C1 segment of cervical spinal cord (tissue), 14 donors: ENCODE measurements at regions not wholly inside any gene's neighbourhood (a gene's known extent, or its start where the extent isn't known, plus 50 kb on each side); places are given as distances from the start of the nearest gene placed in this dataset.
A peak's percentile ranks its signal among the peaks of the same experiment; 100 is the strongest.
"Not testable (repeated sequence)": the region's sequence is repeated elsewhere in the genome, so short reads cannot be mapped to it uniquely, and the experiment has no call there.

Experiments used
- DNase-seq, 14 donors: peaks; one replicate each; lab custom pipeline; 2025; lab: John Stamatoyannopoulos, UW

DNA sequence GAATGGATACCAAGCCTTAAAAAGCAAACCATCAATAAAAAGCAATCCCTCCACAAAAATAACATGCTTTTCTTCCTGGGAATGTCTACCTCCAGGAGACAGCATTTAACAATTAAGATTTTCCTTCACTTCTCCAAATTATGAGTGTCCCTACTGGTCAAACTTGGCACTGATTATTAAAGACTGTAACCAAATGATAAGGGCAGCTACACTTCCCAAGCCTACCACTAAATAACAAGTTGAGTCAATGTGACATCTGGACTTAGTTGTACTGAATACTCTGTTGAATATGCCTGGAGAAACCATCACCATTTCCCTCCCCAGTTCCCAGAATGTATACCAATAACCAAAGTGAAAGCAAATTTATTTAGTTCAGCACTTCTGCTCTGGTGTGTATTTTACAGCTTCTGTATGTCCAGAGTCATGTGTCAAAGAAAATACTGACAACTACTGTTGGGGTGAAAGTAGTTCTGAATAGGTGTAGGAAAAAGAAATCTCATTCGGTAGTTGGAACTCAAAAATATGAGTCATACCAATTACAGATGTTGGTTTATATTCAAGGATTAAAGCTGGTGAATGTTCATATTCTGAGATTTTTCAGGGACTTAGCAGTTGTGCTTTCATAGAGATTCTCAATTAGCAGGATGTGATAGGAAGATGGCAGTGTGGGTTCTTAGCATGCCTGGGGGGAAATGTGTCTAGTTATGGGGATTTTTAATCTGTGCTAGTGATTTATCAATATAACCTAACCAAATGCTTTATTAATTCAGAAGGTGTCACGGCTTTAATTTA is 1291.6 kb upstream of the GYPC start:
- no peak for DNase-seq

DNA sequence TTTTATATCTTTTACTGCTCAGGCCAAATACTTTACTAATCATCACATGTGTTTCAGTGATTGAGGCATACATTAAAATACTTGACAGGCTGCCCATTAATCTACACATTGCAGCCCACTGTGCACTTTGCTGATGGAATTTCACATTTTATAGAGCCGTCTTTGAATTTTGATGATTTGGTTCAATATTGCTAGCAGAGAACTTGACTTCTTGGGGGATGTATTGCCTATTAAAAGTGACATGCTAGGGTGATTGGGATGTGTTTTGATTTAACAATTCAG is 1291.0 kb upstream of the GYPC start:
- no peak for DNase-seq

DNA sequence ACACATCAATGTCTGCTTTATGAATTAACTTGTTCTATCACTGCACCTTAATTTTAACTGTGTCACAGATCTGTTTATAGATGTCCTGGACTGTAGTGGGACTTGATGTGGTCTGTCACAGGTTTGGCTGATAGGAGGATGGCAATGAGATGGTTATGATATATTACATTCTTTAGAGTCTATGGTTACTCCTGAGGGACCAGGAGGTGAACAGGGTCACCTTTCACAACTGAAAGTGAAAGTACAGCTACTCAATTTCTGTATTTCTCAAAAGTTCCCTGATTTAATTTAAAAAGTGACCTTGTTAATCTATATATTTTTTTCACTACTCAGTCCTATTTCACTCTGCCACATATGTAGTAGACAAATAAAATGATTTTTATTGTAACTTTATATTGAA is 1284.1 kb upstream of the GYPC start:
- no peak for DNase-seq

DNA sequence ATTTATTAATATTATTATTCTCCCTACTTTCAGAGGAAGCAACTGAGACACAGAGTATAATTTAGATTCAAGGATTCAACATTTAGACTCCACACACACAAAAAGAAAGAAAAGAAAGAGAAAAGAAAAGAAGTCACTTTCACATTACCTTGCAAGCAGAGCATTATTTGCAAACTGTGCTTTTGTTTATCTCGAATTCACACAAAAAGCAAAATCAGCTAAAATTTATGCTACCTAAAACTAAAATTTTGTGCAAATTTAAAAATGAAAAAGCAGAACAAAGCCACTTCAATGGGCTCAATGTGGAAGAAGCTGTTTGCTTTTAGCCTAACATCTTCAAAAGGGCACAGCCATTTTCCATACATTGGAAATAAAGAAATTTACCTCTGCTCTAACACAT is 1282.7 kb upstream of the GYPC start:
- DNase-seq: no peak

DNA sequence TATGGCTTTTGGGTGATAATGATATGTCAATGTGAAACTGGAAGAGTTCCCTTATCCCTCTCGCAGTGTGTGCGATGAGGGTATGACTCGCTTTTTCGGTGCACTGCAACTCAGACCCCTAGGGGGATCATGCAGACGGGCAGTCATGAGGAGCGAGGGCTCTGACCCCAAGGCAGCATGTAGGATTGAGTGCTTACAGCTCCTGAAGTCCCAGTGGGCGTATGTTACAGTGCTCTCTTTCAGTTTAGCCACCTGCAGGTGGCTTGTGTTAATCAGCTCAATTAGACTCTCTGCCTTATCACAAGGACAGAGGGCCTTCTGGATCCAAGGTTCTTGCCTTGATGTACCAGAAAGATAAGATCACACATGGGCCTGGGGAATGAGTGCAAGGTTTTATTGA is 1269.9 kb upstream of the GYPC start:
- DNase-seq: no peak

DNA sequence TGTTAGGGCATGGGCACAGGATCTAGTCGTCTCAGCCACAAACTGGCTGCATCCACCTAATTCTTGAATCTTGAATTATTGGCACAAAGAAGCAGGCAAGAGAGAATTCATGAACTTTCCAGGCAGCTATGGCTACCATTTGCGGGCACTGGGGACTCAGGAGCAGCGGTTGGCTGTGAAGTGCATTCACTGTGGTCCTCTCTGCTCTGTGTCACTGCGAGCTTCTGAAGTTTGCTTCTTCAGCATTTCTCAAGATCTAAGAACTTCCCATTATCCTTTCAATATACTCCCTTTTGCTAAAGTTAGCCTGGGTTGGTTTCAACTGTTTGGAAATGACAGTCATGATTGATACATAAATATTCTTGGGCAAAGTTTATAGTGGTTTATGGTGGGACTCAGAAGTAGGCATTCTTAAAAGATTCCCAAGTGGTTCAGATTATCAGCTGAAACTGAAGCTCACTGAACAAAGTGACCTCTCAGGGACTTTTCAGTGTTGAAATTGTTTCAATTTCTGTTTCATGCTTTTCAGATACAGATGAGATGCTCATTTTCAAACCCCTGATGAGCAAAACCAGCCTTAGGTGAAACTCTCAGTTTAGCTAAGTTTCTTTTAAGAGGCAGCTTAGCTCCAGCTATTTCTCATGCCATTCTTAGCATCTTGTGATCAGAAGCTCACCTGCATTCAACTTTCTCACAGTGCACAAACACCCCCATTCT is 1258.3 kb upstream of the GYPC start:
- no peak for DNase-seq

DNA sequence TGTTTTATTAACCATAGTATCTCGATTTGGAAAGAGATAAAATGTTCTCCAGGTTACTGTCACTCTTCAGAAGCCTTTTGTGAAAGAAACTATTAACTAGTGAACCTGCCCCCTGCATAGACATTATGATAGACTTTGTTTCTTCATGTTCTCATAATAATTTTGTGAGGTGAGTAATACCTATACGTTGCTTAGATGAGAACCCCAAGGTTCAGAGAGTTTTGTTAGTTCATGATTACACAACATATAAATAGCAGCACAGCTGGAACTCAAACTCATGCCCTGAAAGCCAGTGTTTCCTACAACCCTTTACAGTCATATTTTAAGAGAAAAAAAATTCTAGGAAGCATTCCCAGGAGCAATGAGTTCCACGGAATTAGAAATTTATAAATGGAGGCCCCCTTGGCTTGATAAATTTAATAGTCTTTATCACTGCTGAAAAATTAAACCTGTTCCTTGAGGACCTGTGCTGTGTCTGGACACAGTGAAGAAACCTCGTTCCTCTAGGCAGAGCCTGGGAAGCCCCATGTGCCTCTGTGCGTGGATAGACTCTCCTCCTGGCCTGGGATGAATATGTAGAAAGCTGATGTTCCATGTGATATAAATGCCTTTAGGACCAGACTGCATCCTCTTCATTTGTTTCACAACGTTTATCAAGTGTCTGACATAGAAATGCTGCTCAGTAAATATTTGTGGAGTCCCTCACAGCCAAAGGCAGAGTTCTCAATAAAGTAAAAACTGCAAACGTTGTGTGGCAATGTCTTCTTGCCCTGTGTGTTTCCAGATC is 1257.0 kb upstream of the GYPC start:
- no peak for DNase-seq

DNA sequence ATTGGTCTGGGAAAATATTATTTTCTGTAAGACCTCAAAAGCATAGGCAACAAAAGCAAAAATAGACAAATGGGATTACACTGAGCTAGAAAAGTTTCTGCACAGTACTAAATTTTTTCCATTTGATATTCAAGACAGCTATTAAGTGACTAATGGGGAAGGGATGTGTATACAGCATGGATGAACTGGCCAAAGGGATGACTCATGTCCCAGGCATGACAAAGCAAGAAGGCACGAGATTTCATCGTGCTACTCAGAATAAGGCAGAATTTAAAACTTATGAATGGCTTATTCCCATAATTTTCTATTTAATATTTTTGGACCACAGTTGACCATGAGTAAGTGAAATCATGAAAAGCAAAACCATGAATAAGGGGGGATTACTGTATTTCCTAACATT is 1250.1 kb upstream of the GYPC start:
- no peak for DNase-seq

DNA sequence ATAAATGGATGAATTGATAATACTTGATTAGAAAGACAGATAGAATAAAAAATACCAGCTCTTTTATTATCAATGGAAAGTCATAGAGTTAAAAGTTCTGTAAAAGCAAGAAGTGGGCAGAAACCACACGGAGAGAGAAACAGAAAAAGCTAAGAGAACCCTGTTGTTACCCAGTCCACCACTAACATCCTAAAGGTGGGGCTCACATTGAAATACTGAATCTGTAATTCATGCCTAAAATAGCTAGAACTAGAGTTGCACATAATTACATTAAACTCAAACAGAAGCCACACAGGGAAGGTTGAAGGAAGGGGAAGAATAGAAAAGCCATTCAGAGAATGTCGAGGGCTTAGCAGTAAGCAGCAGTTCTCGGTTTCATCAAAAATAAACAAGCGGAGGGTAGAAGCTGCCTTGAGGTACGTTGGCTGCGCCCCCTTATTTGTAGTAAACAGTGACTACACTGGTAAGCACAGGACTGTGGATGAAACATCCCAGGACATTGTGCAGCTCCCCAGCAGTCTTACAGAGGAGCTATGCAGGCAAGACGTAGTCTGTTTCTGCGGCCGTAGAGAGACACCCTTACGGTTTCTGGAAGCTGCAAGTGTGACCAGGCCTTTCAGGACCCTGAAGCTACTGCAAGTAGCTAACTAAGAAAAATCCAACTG is 1247.0 kb upstream of the GYPC start:
- no peak for DNase-seq

DNA sequence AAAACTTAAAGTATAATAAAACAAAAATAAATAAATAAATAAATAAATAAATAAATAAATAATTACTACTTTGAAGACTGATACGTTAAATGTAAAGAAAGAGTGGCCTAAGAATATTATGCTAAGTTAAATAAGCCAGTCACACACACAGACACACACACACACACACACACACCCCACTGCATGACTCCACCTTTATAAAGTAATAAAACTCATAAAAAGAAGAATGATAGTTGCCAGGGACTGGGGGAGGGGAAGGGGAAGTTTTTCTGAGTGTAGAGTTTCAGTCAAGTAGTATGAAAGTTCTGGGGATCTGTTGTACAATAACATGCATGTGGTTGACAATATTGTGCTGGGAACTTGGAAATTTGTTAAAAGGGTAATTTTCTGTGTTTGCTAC is 1237.5 kb upstream of the GYPC start:
- DNase-seq: no peak

DNA sequence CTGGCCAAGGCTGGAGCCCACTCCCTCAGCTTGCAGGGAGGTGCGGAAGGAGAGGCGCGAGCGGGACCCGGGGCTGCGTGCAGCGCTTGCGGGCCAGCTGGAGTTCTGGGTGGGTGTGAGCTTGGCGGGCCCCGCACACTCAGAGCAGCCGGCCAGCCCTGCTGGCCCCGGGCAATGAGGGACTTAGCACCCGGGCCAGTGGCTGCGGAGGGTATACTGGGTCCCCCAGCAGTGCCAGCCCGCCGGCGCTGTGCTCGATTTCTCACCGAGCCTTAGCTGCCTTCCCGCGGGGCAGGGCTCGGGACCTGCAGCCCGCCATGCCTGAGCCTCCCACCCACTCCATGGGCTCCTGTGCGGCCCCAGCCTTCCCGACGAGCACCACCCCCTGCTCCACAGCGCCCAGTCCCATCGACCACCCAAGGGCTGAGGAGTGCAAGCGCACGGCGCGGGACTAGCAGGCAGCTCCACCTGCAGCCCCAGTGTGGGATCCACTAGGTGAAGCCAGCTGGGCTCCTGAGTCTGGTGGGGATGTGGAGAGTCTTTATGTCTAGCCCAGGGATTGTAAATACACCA is 1233.7 kb upstream of the GYPC start:
- DNase-seq: not testable (repeated sequence)

DNA sequence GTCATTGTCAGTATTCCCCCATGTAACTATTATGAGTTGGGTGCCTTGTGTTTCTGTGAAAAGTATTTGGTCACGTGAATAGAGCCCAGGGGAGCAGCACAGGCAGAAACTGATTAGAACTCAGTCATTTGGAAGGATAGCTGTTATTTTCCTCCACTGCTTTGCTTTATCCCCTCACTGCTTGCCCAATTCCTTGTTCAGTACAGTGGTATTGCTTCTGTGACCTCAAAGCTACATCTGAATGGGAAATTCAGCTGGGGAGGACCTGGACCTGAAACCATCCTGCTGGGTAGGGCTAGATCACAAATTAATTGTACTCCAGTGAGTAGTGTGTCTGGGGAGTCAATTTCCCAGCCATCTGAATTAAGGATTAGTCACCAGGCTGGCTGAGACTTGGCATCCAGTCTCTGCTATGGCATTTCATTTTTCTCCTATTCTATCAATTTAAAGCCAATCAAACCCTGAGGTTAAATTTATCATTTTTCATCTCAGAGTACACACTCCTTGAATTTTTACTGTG is 1231.6 kb upstream of the GYPC start:
- no peak for DNase-seq

DNA sequence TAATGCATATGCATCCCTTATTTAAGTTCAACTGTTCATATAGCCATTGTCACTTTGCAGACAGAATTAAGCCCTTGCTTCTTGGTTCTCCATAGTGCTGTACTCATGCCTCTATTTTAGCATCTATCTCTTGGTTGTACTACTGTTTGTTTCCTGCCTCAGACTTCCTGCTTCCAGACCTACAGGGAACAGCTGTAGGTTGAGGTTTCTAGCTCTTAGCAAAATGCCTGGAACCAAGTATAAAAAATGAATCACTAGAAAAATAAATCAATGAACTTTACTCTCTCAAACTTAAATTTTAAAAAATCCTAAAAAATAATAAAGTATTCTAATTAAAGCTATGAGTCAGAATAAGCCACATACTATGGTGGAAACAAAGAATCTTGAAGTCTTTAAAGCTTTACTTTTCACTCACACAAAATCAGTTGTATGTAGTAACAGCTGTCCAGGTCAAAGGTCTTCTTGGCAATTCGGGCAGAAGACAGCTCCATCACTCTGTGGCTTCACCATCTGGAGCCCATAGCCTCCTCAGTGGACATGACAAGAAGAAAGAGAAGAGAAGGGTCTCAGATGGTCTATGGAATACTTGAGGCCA is 1228.1 kb upstream of the GYPC start:
- DNase-seq: no peak

DNA sequence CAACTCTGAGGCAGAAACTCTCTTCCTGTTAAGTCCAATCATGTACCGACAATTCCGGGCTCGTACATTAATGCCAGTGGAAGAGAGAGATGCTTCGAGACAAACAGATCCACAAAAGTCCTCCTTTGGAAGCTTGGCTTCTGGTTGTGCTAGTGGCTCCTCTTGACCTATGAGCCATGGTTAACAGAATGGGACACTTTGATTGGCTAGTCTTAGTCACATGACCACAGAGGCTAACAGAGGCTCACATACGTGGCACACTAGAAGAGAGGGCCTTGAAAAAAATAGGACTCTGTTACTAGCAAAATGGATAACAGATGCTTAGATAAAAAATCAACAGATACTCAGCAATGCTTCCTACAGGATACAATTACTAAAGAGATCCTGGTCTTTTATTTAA is 1211.9 kb upstream of the GYPC start:
- no peak for DNase-seq

DNA sequence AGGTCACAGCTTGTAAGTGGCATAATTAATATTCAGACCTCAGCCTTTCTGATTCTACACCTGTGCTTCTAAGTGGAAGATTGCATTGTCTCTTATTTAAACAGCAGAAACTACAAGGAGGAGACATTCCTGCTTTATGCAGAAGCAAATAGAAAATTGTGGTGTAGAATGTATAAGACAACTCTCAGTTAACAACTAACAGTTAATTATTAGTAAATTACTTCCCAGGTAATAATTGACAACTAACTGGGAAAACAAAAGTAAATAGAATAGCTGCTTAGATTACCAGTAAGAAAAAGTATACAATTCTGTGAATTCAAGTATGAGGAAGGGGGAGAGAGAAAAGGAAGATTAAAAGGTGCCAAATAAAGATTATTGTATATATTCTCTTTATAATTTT is 1210.5 kb upstream of the GYPC start:
- DNase-seq: no peak

DNA sequence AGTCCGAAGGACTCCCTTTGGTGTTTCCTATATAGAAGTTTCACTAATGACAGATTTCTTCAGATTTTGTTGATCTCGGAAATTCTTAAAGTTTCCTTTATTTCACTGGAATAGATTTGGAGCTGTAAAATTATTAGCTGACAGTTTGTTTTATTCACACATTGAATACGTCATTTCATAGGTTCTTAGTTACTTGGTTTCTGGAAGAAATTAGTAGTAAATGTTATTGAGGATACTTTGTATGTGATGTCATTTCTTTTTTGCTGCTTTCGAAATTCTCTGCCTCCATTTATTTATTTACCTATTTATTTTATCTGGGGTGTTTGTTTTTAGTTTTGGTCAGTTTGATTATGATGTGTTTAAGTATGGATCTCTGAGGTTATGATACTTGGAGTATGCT is 1205.9 kb upstream of the GYPC start:
- DNase-seq: no peak

DNA sequence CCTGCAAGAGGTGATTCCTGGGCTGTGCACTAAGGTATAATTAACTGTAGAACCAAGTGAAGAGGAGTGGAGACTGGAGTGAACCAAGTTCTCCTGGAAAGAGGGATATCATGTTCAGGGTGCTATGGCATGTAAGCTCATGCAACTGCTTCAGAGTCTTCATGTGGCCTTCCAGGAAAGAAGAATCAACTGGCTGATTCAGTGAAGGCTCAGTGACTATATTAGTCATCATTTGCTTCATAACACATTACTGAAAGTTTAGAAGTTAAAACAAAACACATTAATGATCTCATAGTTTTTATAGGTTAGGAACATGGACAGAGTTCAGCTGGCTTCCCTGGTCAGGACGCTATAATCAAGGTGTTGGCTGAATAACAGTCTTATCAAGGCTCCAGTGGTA is 1200.8 kb upstream of the GYPC start:
- DNase-seq: no peak

DNA sequence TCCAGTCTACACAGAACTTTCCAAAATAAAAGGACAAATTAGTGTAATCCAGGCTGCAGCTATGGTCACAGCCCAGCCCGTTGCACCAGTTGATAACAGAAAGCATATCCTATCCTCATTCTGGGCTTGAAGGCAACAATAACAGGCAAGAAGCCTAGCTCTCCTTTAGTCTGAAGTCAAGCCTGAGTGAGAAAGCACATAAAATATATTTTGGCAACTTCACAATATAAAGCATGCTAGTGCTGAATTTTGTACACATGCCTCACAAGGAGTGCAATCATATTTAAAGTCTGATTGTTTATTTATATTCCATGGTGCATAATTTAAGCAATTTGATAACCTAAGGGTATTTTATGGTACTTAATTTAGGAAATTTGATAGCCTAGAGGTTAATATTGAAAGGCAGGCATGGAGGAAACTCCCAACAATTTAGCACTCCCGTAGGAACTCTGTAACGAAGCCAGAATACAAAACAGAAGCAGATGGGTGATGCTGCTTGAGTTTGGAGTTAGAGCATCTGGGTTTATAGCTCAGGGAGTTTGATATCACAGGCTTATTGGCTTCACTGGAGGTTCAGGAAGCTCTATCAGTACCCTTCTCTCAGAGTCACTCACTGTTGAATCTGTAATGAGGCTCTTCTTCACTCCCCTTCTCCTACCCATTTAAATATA is 1199.1 kb upstream of the GYPC start:
- no peak for DNase-seq

DNA sequence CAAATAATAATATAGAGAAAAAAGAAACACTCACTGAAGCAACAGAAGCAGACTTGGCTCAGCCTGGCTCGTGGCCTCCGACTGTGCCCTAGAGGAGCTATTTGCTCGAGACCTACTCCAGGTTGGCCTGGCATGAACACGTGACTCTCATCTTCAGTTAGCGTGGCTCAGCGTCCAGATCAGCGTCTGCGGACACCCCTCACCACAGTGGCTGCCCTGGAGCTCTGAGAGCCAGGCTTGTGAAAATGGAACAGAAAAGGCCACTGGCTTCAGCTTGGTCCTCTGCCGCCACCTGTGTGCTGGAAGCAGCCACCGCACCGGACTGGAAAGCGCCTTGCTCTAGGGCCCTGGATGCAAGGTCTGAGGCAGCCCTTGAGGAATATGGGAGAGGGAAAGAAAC is 1184.0 kb upstream of the GYPC start:
- DNase-seq: peak in 3 of 14 donors; percentile 4 to 16 (median 5)

DNA sequence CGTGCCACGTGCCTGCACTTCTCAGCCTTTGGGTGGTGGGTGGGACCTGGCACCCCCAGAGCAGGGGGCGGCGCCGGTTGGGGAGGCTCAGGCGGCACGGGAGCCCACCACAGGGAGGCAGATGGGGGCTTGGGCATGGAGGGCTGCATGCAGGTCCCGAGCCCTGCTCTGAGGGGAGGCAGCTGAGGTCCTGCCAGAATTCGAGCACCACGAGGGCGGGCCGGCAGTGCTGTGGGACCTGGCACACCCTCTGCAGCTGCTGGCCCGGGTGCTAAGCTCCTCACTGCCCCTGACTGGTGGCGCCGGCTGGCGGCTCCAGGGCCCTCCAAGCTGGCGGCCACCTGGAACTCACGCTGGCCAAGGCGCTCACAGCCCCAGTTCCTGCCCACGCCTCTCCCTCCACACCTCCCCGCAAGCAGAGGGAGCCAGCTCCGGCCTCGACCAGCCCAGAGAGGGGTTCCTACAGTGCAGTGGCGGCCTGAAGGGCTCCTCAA is 1176.8 kb upstream of the GYPC start:
- DNase-seq: no peak

DNA sequence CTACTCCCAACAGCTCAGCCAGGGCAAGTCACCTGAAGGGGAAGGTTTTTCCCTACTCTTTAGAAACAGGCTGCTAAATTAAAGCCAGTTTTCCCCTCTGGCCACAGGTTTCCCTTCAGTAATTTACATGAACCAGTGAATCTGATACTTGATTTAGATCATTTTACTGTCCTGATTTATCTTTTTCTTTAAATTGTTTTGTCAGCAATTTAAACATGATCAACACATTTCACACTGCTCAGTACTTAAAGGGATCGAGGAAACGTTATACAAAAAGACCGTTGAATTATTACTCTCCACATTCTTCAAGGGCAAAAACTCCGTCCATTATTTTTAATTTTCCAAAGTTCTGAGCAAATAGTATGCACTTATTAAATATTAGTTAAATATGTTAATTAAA is 1165.7 kb upstream of the GYPC start:
- DNase-seq: no peak
